H1 (cell line): ENCODE measurements at regions not wholly inside any gene's neighbourhood (a gene's known extent, or its start where the extent isn't known, plus 50 kb on each side); places are given as distances from the start of the nearest gene placed in this dataset.

ENCODE experiments used
- CTCF ChIA-PET: fragments of 300-600 bp; sonication (Branson Sonifier 250); formaldehyde crosslinking; loops from one replicate; lab custom pipeline; 2021; ENCODE audit not compliant: partially characterized antibody; lab: Charles Lee
- POLR2A ChIA-PET: fragments of 300-600 bp; sonication (Branson Sonifier 250); formaldehyde crosslinking; loops from one replicate; lab custom pipeline; 2021; ENCODE audit warnings: inconsistent platforms; ENCODE audit not compliant: partially characterized antibody; lab: Charles Lee
- DNase-seq, 2 experiments: peaks; one replicate each; pipeline versions ENCODE4 v3.0.0 to v3.0.0-alpha.2; 2010 to 2022; ENCODE audit warnings: low spot score in 2 of 2, low read depth in 1 of 2, mixed read lengths in 1 of 2
- FAIRE-seq: peaks from 2 replicates; lab custom pipeline; 2011; peaks lifted over from hg19 to GRCh38; lab: Jason Lieb, UNC
- H2AFZ ChIP-seq: 2 replicates; pipeline ENCODE4 v1.8.1; 2012; ENCODE audit warnings: low read length, inconsistent platforms
- H2AK5ac ChIP-seq: 2 replicates; pipeline ENCODE4 v1.6.1; 2013; ENCODE audit warnings: low read depth, low read length
- H2BK120ac ChIP-seq: replicated peaks from 2 replicates; pipeline ENCODE3; 2013; ENCODE audit warnings: low read depth, low read length, inconsistent platforms
- H2BK12ac ChIP-seq: 2 replicates; pipeline ENCODE4 v1.6.1; 2013; ENCODE audit warnings: low read depth, low read length
- H2BK15ac ChIP-seq: 2 replicates; pipeline ENCODE4 v1.6.1; 2013; ENCODE audit warnings: low read length
- H2BK20ac ChIP-seq: 2 replicates; pipeline ENCODE4 v1.6.1; 2013; ENCODE audit warnings: low read length
- H2BK5ac ChIP-seq: 2 replicates; pipeline ENCODE4 v1.6.1; 2013; ENCODE audit warnings: low read depth, low read length
- H3K14ac ChIP-seq: 2 replicates; pipeline ENCODE4 v1.6.1; 2013; ENCODE audit warnings: inconsistent platforms; ENCODE audit not compliant: insufficient read length
- H3K18ac ChIP-seq: 2 replicates; pipeline ENCODE4 v1.6.1; 2013; ENCODE audit warnings: low read length; ENCODE audit errors: extremely low read depth
- H3K23ac ChIP-seq: 2 replicates; pipeline ENCODE4 v1.6.1; 2013; ENCODE audit warnings: inconsistent platforms; ENCODE audit not compliant: insufficient read length
- H3K23me2 ChIP-seq: 2 replicates; pipeline ENCODE4 v1.6.1; 2013; ENCODE audit warnings: low read depth, low read length
- H3K27ac ChIP-seq: 2 replicates; pipeline ENCODE4 v1.6.1; 2011; ENCODE audit warnings: low read depth, low read length, inconsistent platforms
- H3K27me3 ChIP-seq, 4 experiments: replicated peaks in 1 of 4; 1 replicate in 1 of 4; 2 replicates in 3 of 4; pipeline versions ENCODE4 v1.6.1 to v1.8.1; 2011 to 2013; ENCODE audit warnings: low read length in 3 of 4, mild to moderate bottlenecking in 3 of 4, inconsistent platforms in 2 of 4, mixed read lengths in 2 of 4, moderate library complexity in 1 of 4; ENCODE audit not compliant: control insufficient read depth in 3 of 4, insufficient read depth in 3 of 4; ENCODE audit errors: extremely low read depth in 1 of 4
- H3K36me3 ChIP-seq, 4 experiments: 2 replicates each; pipeline versions ENCODE4 v1.6.1 to v1.8.1; 2011 to 2013; ENCODE audit warnings: mild to moderate bottlenecking in 4 of 4, low read length in 3 of 4, moderate library complexity in 2 of 4, control low read depth in 1 of 4, inconsistent platforms in 1 of 4; ENCODE audit not compliant: insufficient read depth in 4 of 4, control insufficient read depth in 2 of 4
- H3K4ac ChIP-seq: replicated peaks from 2 replicates; pipeline ENCODE3; 2013; ENCODE audit warnings: low read length, low read depth, mixed read lengths, inconsistent platforms; ENCODE audit not compliant: insufficient read length
- H3K4me1 ChIP-seq, 4 experiments: replicated peaks in 1 of 4; 1 replicate in 1 of 4; 2 replicates in 3 of 4; pipeline versions ENCODE4 v1.6.1 to v1.8.1; 2011 to 2013; ENCODE audit warnings: low read length in 3 of 4, inconsistent platforms in 2 of 4, mixed read lengths in 1 of 4; ENCODE audit not compliant: insufficient read depth in 4 of 4, control insufficient read depth in 3 of 4
- H3K4me2 ChIP-seq, 2 experiments: 2 replicates each; pipeline versions ENCODE4 v1.6.1 to v1.8.1; 2011 to 2013; ENCODE audit warnings: low read depth in 2 of 2, low read length in 2 of 2, control low read depth in 1 of 2, inconsistent platforms in 1 of 2, mild to moderate bottlenecking in 1 of 2; ENCODE audit not compliant: insufficient read depth in 1 of 2
- H3K4me3 ChIP-seq, 4 experiments: fragments of 200-600, 300-600 bp in 1 of 4; sonication (generic), shearing (Covaris generic), sonication (Bioruptor Twin) in 1 of 4; 2 replicates each; pipeline versions ENCODE4 v1.5.1 to v1.8.1; 2011 to 2016; ENCODE audit warnings: low read length in 4 of 4, low read depth in 3 of 4, control low read depth in 2 of 4, inconsistent platforms in 2 of 4, mild to moderate bottlenecking in 2 of 4, mixed read lengths in 1 of 4, moderate library complexity in 1 of 4; ENCODE audit not compliant: insufficient read depth in 2 of 4; ENCODE audit errors: extremely low read depth in 1 of 4
- H3K56ac ChIP-seq: replicated peaks from 2 replicates; pipeline ENCODE3; 2013; ENCODE audit warnings: low read depth, mild to moderate bottlenecking, mixed read lengths, low read length, inconsistent platforms; ENCODE audit not compliant: insufficient read length
- H3K79me1 ChIP-seq: 2 replicates; pipeline ENCODE4 v1.6.1; 2013; ENCODE audit warnings: low read depth, low read length, control low read depth
- H3K79me2 ChIP-seq, 2 experiments: 2 replicates each; pipeline versions ENCODE4 v1.6.1 to v1.8.1; 2012 to 2013; ENCODE audit warnings: low read length in 2 of 2, mild to moderate bottlenecking in 2 of 2, inconsistent platforms in 1 of 2; ENCODE audit not compliant: insufficient read depth in 2 of 2, control insufficient read depth in 1 of 2
- H3K9ac ChIP-seq, 4 experiments: replicated peaks in 1 of 4; 1 replicate in 1 of 4; 2 replicates in 3 of 4; pipeline versions ENCODE4 v1.6.1 to v1.8.1; 2011 to 2013; ENCODE audit warnings: low read depth in 3 of 4, low read length in 3 of 4, control low read depth in 2 of 4, mild to moderate bottlenecking in 2 of 4, moderate library complexity in 2 of 4, inconsistent platforms in 1 of 4; ENCODE audit errors: extremely low read depth in 1 of 4
- H3K9me3 ChIP-seq, 2 experiments: 2 replicates each; pipeline versions ENCODE4 v1.6.1 to v1.8.1; 2012 to 2013; ENCODE audit warnings: mild to moderate bottlenecking in 2 of 2, moderate library complexity in 2 of 2, control low read depth in 1 of 2, inconsistent platforms in 1 of 2, low read depth in 1 of 2, low read length in 1 of 2, mixed read lengths in 1 of 2; ENCODE audit not compliant: insufficient read depth in 2 of 2
- H4K20me1 ChIP-seq, 2 experiments: replicated peaks in 1 of 2; 2 replicates each; pipeline versions ENCODE3 to v1.8.1; 2011 to 2013; ENCODE audit warnings: inconsistent platforms in 2 of 2, low read length in 2 of 2, mild to moderate bottlenecking in 1 of 2; ENCODE audit not compliant: insufficient read depth in 2 of 2, control insufficient read depth in 1 of 2
- H4K5ac ChIP-seq: 2 replicates; pipeline ENCODE4 v1.6.1; 2013; ENCODE audit warnings: low read length, low read depth, mixed read lengths, inconsistent platforms; ENCODE audit not compliant: insufficient read length
- H4K8ac ChIP-seq: 2 replicates; pipeline ENCODE4 v1.8.0; 2013; ENCODE audit warnings: mild to moderate bottlenecking, moderate library complexity, low read length, inconsistent platforms; ENCODE audit not compliant: insufficient read depth; ENCODE audit errors: extremely low read depth
- H4K91ac ChIP-seq: replicated peaks from 2 replicates; pipeline ENCODE3; 2013; ENCODE audit warnings: low read length, mixed read lengths, inconsistent platforms; ENCODE audit not compliant: insufficient read length
- BACH1 ChIP-seq: IDR thresholded peaks from 2 replicates; pipeline ENCODE4 v1.6.1; 2012; ENCODE audit warnings: low read length, improper control_type of control experiment
- BRCA1 ChIP-seq: IDR thresholded peaks from 2 replicates; pipeline ENCODE4 v1.6.1; 2012; ENCODE audit warnings: low read depth, low read length, improper control_type of control experiment
- EZH2 ChIP-seq: fragments of 200-600 bp; sonication (generic); IDR thresholded peaks from 2 replicates; pipeline ENCODE4 v1.7.1; 2012; ENCODE audit warnings: low read depth, mild to moderate bottlenecking, moderate library complexity, low read length, inconsistent platforms; ENCODE audit not compliant: severe bottlenecking
- GABPA ChIP-seq: IDR thresholded peaks from 2 replicates; pipeline ENCODE4 v1.6.1; 2011; ENCODE audit warnings: mild to moderate bottlenecking, low read length, moderate library complexity, borderline replicate concordance; ENCODE audit not compliant: insufficient read depth
- GTF2F1 ChIP-seq: IDR thresholded peaks from 2 replicates; pipeline ENCODE4 v1.6.1; 2012; ENCODE audit warnings: low read depth, low read length, improper control_type of control experiment, borderline replicate concordance
- HDAC2 ChIP-seq, 2 experiments: fragments of 300-600 bp in 1 of 2; sonication (generic) in 1 of 2; IDR thresholded peaks; 2 replicates each; pipeline ENCODE4 v1.6.1; 2011 to 2012; ENCODE audit warnings: low read depth in 2 of 2, low read length in 2 of 2, mild to moderate bottlenecking in 2 of 2, moderate library complexity in 2 of 2, borderline replicate concordance in 1 of 2, inconsistent platforms in 1 of 2
- JUND ChIP-seq: IDR thresholded peaks from 2 replicates; pipeline ENCODE4 v1.6.1; 2011; ENCODE audit warnings: mild to moderate bottlenecking, improper control_type of control experiment, low read length
- POLR2AphosphoS5 ChIP-seq: IDR thresholded peaks from 2 replicates; pipeline ENCODE4 v1.6.1; 2011; ENCODE audit warnings: low read depth, low read length
- RBBP5 ChIP-seq: IDR thresholded peaks from 2 replicates; pipeline ENCODE4 v1.7.1; 2012; ENCODE audit warnings: low read depth, mild to moderate bottlenecking, inconsistent platforms, low read length, moderate library complexity, borderline replicate concordance
- SAP30 ChIP-seq: fragments of 300-600 bp; sonication (generic); IDR thresholded peaks from 2 replicates; pipeline ENCODE4 v1.7.1; 2012; ENCODE audit warnings: low read length, moderate library complexity, mild to moderate bottlenecking, inconsistent platforms; ENCODE audit not compliant: insufficient read depth, insufficient replicate concordance
- SIRT6 ChIP-seq: IDR thresholded peaks from one replicate; pipeline ENCODE4 v1.7.1; 2012; ENCODE audit warnings: low read length, inconsistent platforms
- SP2 ChIP-seq: IDR thresholded peaks from 2 replicates; pipeline ENCODE4 v1.6.1; 2012; ENCODE audit warnings: mild to moderate bottlenecking, low read length, inconsistent platforms
- SRF ChIP-seq: IDR thresholded peaks from 2 replicates; pipeline ENCODE4 v1.6.1; 2011; ENCODE audit warnings: mild to moderate bottlenecking, low read depth, low read length, moderate library complexity
- SUZ12 ChIP-seq: fragments of 200-600 bp; sonication (generic); IDR thresholded peaks from 2 replicates; pipeline ENCODE4 v1.6.1; 2012; ENCODE audit warnings: mild to moderate bottlenecking, inconsistent platforms, low read length, moderate library complexity, mixed read lengths
- TAF1 ChIP-seq: IDR thresholded peaks from 2 replicates; pipeline ENCODE4 v1.6.1; 2011; ENCODE audit warnings: mild to moderate bottlenecking, low read depth, low read length
- YY1 ChIP-seq: IDR thresholded peaks from 2 replicates; pipeline ENCODE4 v1.6.1; 2011; ENCODE audit warnings: low read depth, mild to moderate bottlenecking, low read length
- whole genome bisulfite sequencing, 2 experiments: shearing (Covaris generic) in 1 of 2; methylation state at CpG; one replicate each; pipeline versions ENCODE4 v1.1.6 to v1.1.7; 2013 to 2015; ENCODE audit warnings: low lambda C conversion rate in 2 of 2, mixed read lengths in 2 of 2, inconsistent platforms in 1 of 2, low coverage in 1 of 2, missing lambda C conversion rate in 1 of 2; ENCODE audit not compliant: insufficient replicate concordance in 2 of 2, insufficient coverage in 1 of 2, insufficient read length in 1 of 2; ENCODE audit errors: extremely low coverage in 1 of 2, missing lambda C conversion rate in 1 of 2; 5-methylcytosine and 5-hydroxymethylcytosine counted together

DNA sequence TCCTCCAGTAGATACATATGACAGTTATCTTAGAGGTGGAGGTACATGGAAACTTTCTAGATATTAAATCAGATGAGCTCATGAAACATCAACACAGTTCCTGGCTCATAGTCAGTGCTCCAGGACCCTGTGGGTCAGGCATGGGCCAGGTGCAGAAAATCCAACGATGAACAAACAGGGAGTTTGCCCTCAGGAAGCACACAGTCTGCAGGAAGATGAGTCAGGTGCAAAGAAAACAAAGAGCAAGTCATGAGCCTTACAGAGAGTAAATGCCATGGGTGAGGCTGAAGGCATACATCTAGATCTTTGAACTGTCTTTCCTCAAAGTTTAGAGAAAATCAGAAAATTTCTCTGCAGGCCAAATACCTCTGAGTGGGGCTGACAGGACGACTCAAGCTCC, 184.2 kb upstream of the TPM1 start:
- no peaks in the 10 kb centered on the region for H3K36me3 ChIP-seq
- no peak overlapping the region for H3K4me3 ChIP-seq
- no peak overlapping the region for H4K91ac ChIP-seq
- H3K27ac ChIP-seq = no peak overlapping the region
- no peak overlapping the region for H2BK5ac ChIP-seq
- no peak overlapping the region for H2BK20ac ChIP-seq
- no peak overlapping the region for H2BK12ac ChIP-seq
- H4K8ac ChIP-seq = no peak overlapping the region
- DNase-seq (no peak), FAIRE-seq (no peak)
- H3K27me3 ChIP-seq = no peaks in the 10 kb centered on the region
- H3K4me2 ChIP-seq = no peak overlapping the region
- H3K23me2 ChIP-seq = no peaks in the 10 kb centered on the region
- H4K20me1 ChIP-seq = no peaks in the 10 kb centered on the region
- no peak overlapping the region for H2AK5ac ChIP-seq
- no peaks in the 10 kb centered on the region for H3K79me2 ChIP-seq
- H3K79me1 ChIP-seq = no peaks in the 10 kb centered on the region
- H2AFZ ChIP-seq = no peak overlapping the region
- H3K56ac ChIP-seq = no peak overlapping the region
- TF ChIP-seq HDAC2 (IDR thresholded peaks at IDR 0.05; ENCODE audit: borderline replicate concordance in 1 of 2, low read depth in 2 of 2, low read length in 2 of 2) = no peak
- TF ChIP-seq BACH1 = no peak
- TF ChIP-seq TAF1 = no peak
- no peak for TF ChIP-seq EZH2
- no peak for TF ChIP-seq SIRT6
- no peak for TF ChIP-seq YY1
- no peak for TF ChIP-seq BRCA1
- no peak for TF ChIP-seq RBBP5
- TF ChIP-seq GABPA = no peak
- TF ChIP-seq SUZ12 = no peak
- TF ChIP-seq POLR2AphosphoS5 = no peak
- no peak for TF ChIP-seq SP2
- TF ChIP-seq SRF = no peak
- no peak for TF ChIP-seq JUND
- no peak for TF ChIP-seq GTF2F1
- no peak for TF ChIP-seq SAP30
- no peak overlapping the region for H3K9ac ChIP-seq
- peaks cover 3 to 7% (median 7%) of the 10 kb centered on the region in 4 experiments; a peak in 5 of 7 replicates for H3K4me1 ChIP-seq
- H3K18ac ChIP-seq = no peak overlapping the region
- no peak overlapping the region for H2BK120ac ChIP-seq
- H3K14ac ChIP-seq = no peak overlapping the region
- H3K23ac ChIP-seq = no peak overlapping the region
- peaks cover 0 to 2% of the 10 kb centered on the region in 2 experiments; a peak in 1 of 4 replicates for H3K9me3 ChIP-seq
- no peak overlapping the region for H4K5ac ChIP-seq
- no peak overlapping the region for H2BK15ac ChIP-seq
- WGBS, 2 experiments = 93% methylated on average over 2 of the region's 2 CpGs; no CpG with 5 or more reads in 1 of the 2 experiments
- ChIA-PET CTCF (interaction anchor here (0.6 to 1.7 kb wide), 5 partner anchors 11 to 189 kb away, joined by 3 to 5 read pairs (median 3); no protein-coding TSS in a partner anchor), POLR2A (no interaction called here)
- H3K4ac ChIP-seq = no peak overlapping the region
